PC-3 (cell line): ENCODE measurements at regions not wholly inside any gene's neighbourhood (a gene's known extent, or its start where the extent isn't known, plus 50 kb on each side); places are given as distances from the start of the nearest gene placed in this dataset.

ENCODE experiments used
- ATAC-seq: fragments of 200-7000 bp; cut with Tn5 transposase; 2 replicates; pipeline ENCODE4 v1.9.1; 2020; ENCODE audit warnings: mild to moderate bottlenecking, moderate library complexity
- BruUV-seq: library from RNA; stranded (reverse); fragments of 400-500 nt; replicated peaks from 2 replicates; lab custom pipeline; 2021; lab: Mats Ljungman, UMichigan
- CTCF ChIA-PET: fragments of 300-600 bp; sonication (Branson Sonifier 250); formaldehyde crosslinking; loops from one replicate; lab custom pipeline; 2022; ENCODE audit warnings: antibody characterized with exemption; lab: Charles Lee
- POLR2A ChIA-PET: fragments of 300-600 bp; sonication (Branson Sonifier 250); formaldehyde crosslinking; loops from one replicate; lab custom pipeline; 2022; ENCODE audit warnings: antibody characterized with exemption; ENCODE audit not compliant: unreplicated experiment; lab: Charles Lee
- DNase-seq: peaks from one replicate; pipeline ENCODE4 v3.0.0-alpha.2; 2015
- H2AFZ ChIP-seq: fragments of 300-600 bp; sonication (generic); 2 replicates; pipeline ENCODE4 v1.6.0; 2016; ENCODE audit warnings: antibody characterized with exemption, low read length
- H3F3A ChIP-seq: fragments of 300-600 bp; sonication (generic); one replicate; pipeline ENCODE4 v1.6.0; 2017; ENCODE audit warnings: antibody characterized with exemption, low read length, control low read depth, mild to moderate bottlenecking; ENCODE audit not compliant: unreplicated experiment
- H3K27ac ChIP-seq: fragments of 300-600 bp; sonication (generic); 2 replicates; pipeline ENCODE4 v1.5.1; 2016; ENCODE audit warnings: mild to moderate bottlenecking, low read length
- H3K27me3 ChIP-seq: fragments of 300-600 bp; sonication (generic); 2 replicates; pipeline ENCODE4 v1.6.1; 2016; ENCODE audit warnings: low read length, mixed read lengths
- H3K36me3 ChIP-seq: fragments of 300-600 bp; sonication (generic); 2 replicates; pipeline ENCODE4 v1.6.1; 2016; ENCODE audit warnings: low read depth, mixed run types, low read length, mixed read lengths
- H3K4me1 ChIP-seq: fragments of 300-600 bp; sonication (generic); 2 replicates; pipeline ENCODE4 v1.5.1; 2016; ENCODE audit warnings: low read length; ENCODE audit not compliant: insufficient read depth
- H3K4me2 ChIP-seq: fragments of 300-600 bp; sonication (generic); 2 replicates; pipeline ENCODE4 v1.6.0; 2016; ENCODE audit warnings: low read length
- H3K4me3 ChIP-seq: fragments of 300-600 bp; sonication (generic); 2 replicates; pipeline ENCODE4 v1.5.1; 2016; ENCODE audit warnings: mild to moderate bottlenecking, low read length, mixed read lengths
- H3K79me2 ChIP-seq: fragments of 300-600 bp; sonication (generic); 2 replicates; pipeline ENCODE4 v1.6.1; 2017; ENCODE audit warnings: low read length, mixed read lengths
- H3K9ac ChIP-seq: fragments of 300-600 bp; sonication (generic); 2 replicates; pipeline ENCODE4 v1.6.0; 2016; ENCODE audit warnings: mild to moderate bottlenecking, low read length
- H3K9me2 ChIP-seq: fragments of 300-600 bp; sonication (generic); replicated peaks from 2 replicates; pipeline ENCODE4 v1.6.1; 2016; ENCODE audit warnings: mixed run types, low read length, mixed read lengths
- H3K9me3 ChIP-seq: fragments of 300-600 bp; sonication (generic); 2 replicates; pipeline ENCODE4 v1.6.1; 2016; ENCODE audit warnings: low read length, mixed read lengths
- H4K20me1 ChIP-seq: fragments of 300-600 bp; sonication (generic); 2 replicates; pipeline ENCODE4 v1.6.1; 2016; ENCODE audit warnings: low read length, mixed read lengths
- EZH2 ChIP-seq: fragments of 300-600 bp; sonication (generic); IDR thresholded peaks from one replicate; pipeline ENCODE4 v1.6.1; 2017; ENCODE audit warnings: antibody characterized with exemption, mild to moderate bottlenecking, low read length; ENCODE audit not compliant: unreplicated experiment
- EZH2phosphoT487 ChIP-seq: fragments of 300-600 bp; sonication (generic); IDR thresholded peaks from 2 replicates; pipeline ENCODE4 v1.6.1; 2018; ENCODE audit warnings: mild to moderate bottlenecking, antibody characterized with exemption, low read length, borderline replicate concordance
- intact Hi-C: fragments of 100-400 bp; cut with micrococcal nuclease; formaldehyde crosslinking; loops from 2 replicates; pipeline ENCODE4 v1.9.0; 2023
- TF ChIP-seq, protein P1 (sequence below): fragments of 300-600 bp; sonication (generic); conservative IDR thresholded peaks from 2 replicates; pipeline ENCODE4 v1.5.1; 2017; ENCODE audit warnings: antibody characterized with exemption, low read depth, mild to moderate bottlenecking, low read length

DNA sequence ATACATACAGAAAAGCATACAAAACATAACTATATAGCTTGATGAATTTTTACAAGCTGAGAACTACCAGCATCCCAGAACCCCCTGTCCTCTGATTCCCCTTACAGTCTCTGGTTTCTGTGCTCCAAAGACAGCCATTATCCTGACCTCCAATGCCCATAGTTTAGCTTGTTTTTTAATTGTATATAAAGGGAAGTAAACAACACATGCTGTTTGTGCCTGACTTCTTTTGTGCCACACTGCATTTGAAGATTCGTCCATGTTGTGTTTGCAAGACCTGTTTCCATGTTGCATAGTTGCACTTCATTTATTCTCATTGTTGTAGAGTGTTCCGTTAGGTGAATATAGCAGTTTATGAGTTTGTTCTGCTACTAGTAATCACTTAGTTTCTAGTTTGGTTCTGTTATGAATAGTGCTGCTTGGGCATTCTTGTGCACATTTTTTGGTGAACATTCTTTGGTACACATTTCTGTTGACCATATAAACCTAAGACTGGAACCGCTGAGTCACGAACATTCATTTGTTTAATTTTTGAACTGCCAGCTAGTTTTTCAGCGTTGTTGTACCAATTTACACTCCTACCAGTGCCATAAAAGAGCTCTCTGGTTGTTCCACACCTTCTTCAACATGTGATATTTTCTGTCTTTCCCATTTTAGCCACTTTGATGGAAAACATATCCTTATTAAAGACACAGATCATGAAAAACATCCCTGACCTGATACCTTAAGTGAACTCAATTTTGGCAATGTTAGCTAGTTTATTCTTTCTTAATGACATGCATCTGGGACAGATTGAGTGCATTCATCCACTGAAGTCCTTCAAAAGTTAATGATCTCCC is 78.1 kb upstream of the ANXA1 start:
- no peaks in the 10 kb centered on the region for H3K9me3 ChIP-seq
- H3K9ac ChIP-seq, result no peak overlapping the region
- H3K4me1 ChIP-seq, result peaks cover 3% of the 10 kb centered on the region; the same call in 1 of the 2 replicates
- no peak overlapping the region for H3K27ac ChIP-seq
- no TSS peak for BruUV-seq
- H3K4me2 ChIP-seq, result no peak overlapping the region
- intact Hi-C loops, result no loop called here
- peak; percentile 4 for DNase-seq
- no peaks in the 10 kb centered on the region for H3K9me2 ChIP-seq
- H3K4me3 ChIP-seq, result no peak overlapping the region
- ChIA-PET CTCF (interaction anchor here (0.6 kb wide), 2 partner anchors 27 to 204 kb away, joined by 3 read pairs; no protein-coding TSS in a partner anchor), POLR2A (no interaction called here)
- TF ChIP-seq, protein P1, sequence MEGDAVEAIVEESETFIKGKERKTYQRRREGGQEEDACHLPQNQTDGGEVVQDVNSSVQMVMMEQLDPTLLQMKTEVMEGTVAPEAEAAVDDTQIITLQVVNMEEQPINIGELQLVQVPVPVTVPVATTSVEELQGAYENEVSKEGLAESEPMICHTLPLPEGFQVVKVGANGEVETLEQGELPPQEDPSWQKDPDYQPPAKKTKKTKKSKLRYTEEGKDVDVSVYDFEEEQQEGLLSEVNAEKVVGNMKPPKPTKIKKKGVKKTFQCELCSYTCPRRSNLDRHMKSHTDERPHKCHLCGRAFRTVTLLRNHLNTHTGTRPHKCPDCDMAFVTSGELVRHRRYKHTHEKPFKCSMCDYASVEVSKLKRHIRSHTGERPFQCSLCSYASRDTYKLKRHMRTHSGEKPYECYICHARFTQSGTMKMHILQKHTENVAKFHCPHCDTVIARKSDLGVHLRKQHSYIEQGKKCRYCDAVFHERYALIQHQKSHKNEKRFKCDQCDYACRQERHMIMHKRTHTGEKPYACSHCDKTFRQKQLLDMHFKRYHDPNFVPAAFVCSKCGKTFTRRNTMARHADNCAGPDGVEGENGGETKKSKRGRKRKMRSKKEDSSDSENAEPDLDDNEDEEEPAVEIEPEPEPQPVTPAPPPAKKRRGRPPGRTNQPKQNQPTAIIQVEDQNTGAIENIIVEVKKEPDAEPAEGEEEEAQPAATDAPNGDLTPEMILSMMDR, result no peak
- TF ChIP-seq EZH2phosphoT487, result no peak
- TF ChIP-seq EZH2, result no peak
- ATAC-seq, result no peak; the same call in 1 of the 2 replicates
- H4K20me1 ChIP-seq, result no peaks in the 10 kb centered on the region
- H3K27me3 ChIP-seq, result 0 out of 2 replicates have a peak, but pooled peaks cover 4% of the 10 kb centered on the region
- H3K79me2 ChIP-seq, result no peaks in the 10 kb centered on the region
- no peaks in the 10 kb centered on the region for H3F3A ChIP-seq
- H2AFZ ChIP-seq, result no peak overlapping the region
- no peaks in the 10 kb centered on the region for H3K36me3 ChIP-seq

DNA sequence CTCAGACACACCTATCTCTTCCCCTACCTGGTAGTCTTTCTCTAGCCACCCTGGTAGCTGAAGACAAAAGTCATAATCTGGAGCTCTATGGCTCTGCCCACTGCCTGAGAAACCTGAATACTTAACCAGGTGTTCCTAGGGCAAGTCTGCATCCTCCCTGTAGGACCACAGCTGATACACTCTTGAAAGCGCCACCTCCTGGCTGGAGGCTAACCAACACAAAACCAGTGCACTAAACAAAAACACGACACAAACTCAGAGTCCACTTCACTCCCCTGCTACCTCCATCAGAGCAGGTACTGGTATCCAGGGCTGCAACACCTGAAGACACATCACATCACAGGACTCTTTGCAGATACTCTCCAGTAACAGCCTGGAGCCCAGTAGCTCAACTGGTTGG is 84.6 kb upstream of the ANXA1 start:
- Histone ChIP-seq H3F3A (no peaks in the 10 kb centered on the region), H3K9me3 (no peaks in the 10 kb centered on the region), H3K79me2 (no peaks in the 10 kb centered on the region), H3K27ac (no peak overlapping the region), H3K36me3 (no peaks in the 10 kb centered on the region), H3K4me2 (no peak overlapping the region), H4K20me1 (no peaks in the 10 kb centered on the region), H3K9me2 (no peaks in the 10 kb centered on the region), H3K4me1 (no peaks in the 10 kb centered on the region), H3K9ac (no peak overlapping the region), H3K27me3 (peaks cover 12% of the 10 kb centered on the region; the same call in 1 of the 2 replicates), H3K4me3 (no peak overlapping the region), H2AFZ (no peak overlapping the region)
- ATAC-seq (no peak), DNase-seq (no peak)
- ChIA-PET CTCF (no interaction called here), POLR2A (no interaction called here)
- TF ChIP-seq EZH2phosphoT487 (no peak), EZH2 (no peak)
- TF ChIP-seq, protein P1, result peak; percentile 43
- no TSS peak for BruUV-seq
- intact Hi-C loops, result no loop called here

DNA sequence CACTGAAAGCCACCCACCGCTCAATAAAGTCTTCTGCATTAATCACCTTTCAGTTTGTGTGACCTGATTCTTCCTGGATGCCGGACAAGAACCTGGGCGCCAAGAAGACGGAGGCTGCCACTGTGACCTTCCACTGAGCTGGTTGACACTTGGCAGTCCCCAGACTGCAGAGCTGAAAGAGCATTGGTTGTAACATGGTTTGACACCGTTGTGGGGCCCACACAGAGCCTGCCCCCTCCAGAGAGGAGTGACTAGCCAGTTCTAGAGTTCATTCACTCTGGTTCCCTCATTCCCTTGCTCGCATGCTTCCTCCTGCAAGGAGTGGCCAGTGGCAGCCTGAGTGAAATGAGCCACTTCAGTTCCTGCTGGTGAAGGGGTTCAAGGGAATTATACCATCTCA is 86.2 kb upstream of the ANXA1 start:
- H3K9ac ChIP-seq, result no peak overlapping the region
- CTCF ChIA-PET, result no interaction called here
- no TSS peak for BruUV-seq
- H3K36me3 ChIP-seq, result no peaks in the 10 kb centered on the region
- no peak for DNase-seq
- no peak for TF ChIP-seq EZH2phosphoT487
- TF ChIP-seq, protein P1, result no peak
- no peaks in the 10 kb centered on the region for H3K9me2 ChIP-seq
- no peak for ATAC-seq
- intact Hi-C loops, result no loop called here
- no peak overlapping the region for H3K27ac ChIP-seq
- no peak overlapping the region for H3K4me2 ChIP-seq
- H3K4me3 ChIP-seq, result no peak overlapping the region
- no peaks in the 10 kb centered on the region for H4K20me1 ChIP-seq
- no peaks in the 10 kb centered on the region for H3K4me1 ChIP-seq
- POLR2A ChIA-PET, result no interaction called here
- no peak overlapping the region for H2AFZ ChIP-seq
- no peaks in the 10 kb centered on the region for H3K9me3 ChIP-seq
- H3K79me2 ChIP-seq, result no peaks in the 10 kb centered on the region
- no peaks in the 10 kb centered on the region for H3F3A ChIP-seq
- H3K27me3 ChIP-seq, result peaks cover 26% of the 10 kb centered on the region
